Tongue (tissue), 1 donor: ENCODE measurements at regions not wholly inside any gene's neighbourhood (a gene's known extent, or its start where the extent isn't known, plus 50 kb on each side); places are given as distances from the start of the nearest gene placed in this dataset.
"Not testable (repeated sequence)": the region's sequence is repeated elsewhere in the genome, so short reads cannot be mapped to it uniquely, and the experiment has no call there.

ENCODE experiments used
- DNase-seq: peaks from one replicate; pipeline ENCODE4 v3.0.0-alpha.2; 2015

- peak; percentile 67 for DNase-seq
Observed at GRCh38 chr16:48054881-48055601, 100.8 kb downstream of the ABCC12 start.

- peak; percentile 8 for DNase-seq
Observed at GRCh38 chr16:48053418-48053745, 102.4 kb downstream of the ABCC12 start.

- DNase-seq = no peak
Observed at GRCh38 chr16:48052731-48053417, 102.9 kb downstream of the ABCC12 start.

GRCh38 chr16:48050871-48051270 is 104.9 kb downstream of the ABCC12 start:
- DNase-seq = no peak

GRCh38 chr16:48049847-48050246 is 105.9 kb downstream of the ABCC12 start:
- DNase-seq = no peak

GRCh38 chr16:48047720-48048119 is 108.1 kb downstream of the ABCC12 start:
- DNase-seq = no peak

GRCh38 chr16:48047241-48047640 is 108.6 kb downstream of the ABCC12 start:
- DNase-seq = no peak

- no peak for DNase-seq
Observed at GRCh38 chr16:48044117-48044516, 111.7 kb downstream of the ABCC12 start.

- DNase-seq = peak; percentile 24
Observed at GRCh38 chr16:48041981-48042421, 113.8 kb downstream of the ABCC12 start.

- DNase-seq = no peak
Observed at GRCh38 chr16:48035142-48035541, 120.7 kb downstream of the ABCC12 start.

- no peak for DNase-seq
Observed at GRCh38 chr16:48030926-48031325, 124.9 kb downstream of the ABCC12 start.

- no peak for DNase-seq
Observed at GRCh38 chr16:48029768-48030167, 126.0 kb downstream of the ABCC12 start.

GRCh38 chr16:48025359-48025758 is 130.4 kb downstream of the ABCC12 start:
- no peak for DNase-seq

GRCh38 chr16:48024042-48024441 is 131.8 kb downstream of the ABCC12 start:
- DNase-seq = no peak

GRCh38 chr16:48022496-48022895 is 133.3 kb downstream of the ABCC12 start:
- no peak for DNase-seq

- DNase-seq = not testable (repeated sequence)
Observed at GRCh38 chr16:48020617-48021016, 135.2 kb downstream of the ABCC12 start.

- DNase-seq = no peak
Observed at GRCh38 chr16:48014349-48015135, 141.3 kb downstream of the ABCC12 start.

GRCh38 chr16:48013491-48013901 is 142.3 kb downstream of the ABCC12 start:
- no peak for DNase-seq

GRCh38 chr16:48011878-48012658 is 143.7 kb downstream of the ABCC12 start:
- no peak for DNase-seq

- no peak for DNase-seq
Observed at GRCh38 chr16:48011466-48011865, 144.3 kb downstream of the ABCC12 start.

- DNase-seq = no peak
Observed at GRCh38 chr16:48008011-48008525, 147.7 kb downstream of the ABCC12 start.

- DNase-seq = no peak
Observed at GRCh38 chr16:48004141-48004695, 151.6 kb downstream of the ABCC12 start.
